ENCODE measurements at regions not wholly inside any gene's neighbourhood (a gene's known extent, or its start where the extent isn't known, plus 50 kb on each side); places are given as distances from the start of the nearest gene placed in this dataset.

GRCh38 chr14:89498878-89499277, 81.8 kb upstream of the FOXN3 start:
- H3K79me2 ChIP-seq (ENCODE audit: insufficient read depth, low read length): no peaks in the 10 kb centered on the region
- H4K20me1 ChIP-seq (ENCODE audit: low read depth, low read length): no peaks in the 10 kb centered on the region
- H3K27me3 ChIP-seq (ENCODE audit: low read length): no peaks in the 10 kb centered on the region
- no peaks in the 10 kb centered on the region; the same call in 1 of the 2 replicates for H3F3A ChIP-seq (ENCODE audit: insufficient read depth)
- no peaks in the 10 kb centered on the region for H3K9me3 ChIP-seq (ENCODE audit: insufficient read depth, low read length)
- H3K27ac ChIP-seq (ENCODE audit: low read depth, low read length): no peak overlapping the region
- no peaks in the 10 kb centered on the region for H3K36me3 ChIP-seq (ENCODE audit: low read length)
- no peak overlapping the region for H3K9ac ChIP-seq (ENCODE audit: low read length)
- H3K9me2 ChIP-seq (replicated peaks; ENCODE audit: insufficient read depth, low read length): no peaks in the 10 kb centered on the region
- no peak overlapping the region for H3K4me2 ChIP-seq (ENCODE audit: low read depth, low read length, poor library complexity, severe bottlenecking)
- no peak overlapping the region for H3K4me3 ChIP-seq (ENCODE audit: insufficient read depth, low read length, poor library complexity, severe bottlenecking)
- H2AFZ ChIP-seq (ENCODE audit: low read depth, low read length, severe bottlenecking): no peak overlapping the region
- TF ChIP-seq EZH2phosphoT487 (conservative IDR thresholded peaks at IDR 0.05; ENCODE audit: low read length) (no peak), CTCF (IDR thresholded peaks at IDR 0.05; ENCODE audit: insufficient read depth, low read length, poor library complexity, severe bottlenecking) (no peak)

- no peaks in the 10 kb centered on the region for H3K36me3 ChIP-seq (ENCODE audit: low read length)
- no peaks in the 10 kb centered on the region for H3K9me2 ChIP-seq (replicated peaks; ENCODE audit: insufficient read depth, low read length)
- no peaks in the 10 kb centered on the region for H3K79me2 ChIP-seq (ENCODE audit: insufficient read depth, low read length)
Measured at GRCh38 chr14:89495718-89496117, 78.7 kb upstream of the FOXN3 start.

GRCh38 chr14:89493877-89494634, 77.0 kb upstream of the FOXN3 start:
- no peaks in the 10 kb centered on the region for H3K9me3 ChIP-seq (ENCODE audit: insufficient read depth, low read length)
- H3K9ac ChIP-seq (ENCODE audit: low read length): peak overlapping the region; percentile 19
- H3K36me3 ChIP-seq (ENCODE audit: low read length): no peaks in the 10 kb centered on the region
- H4K20me1 ChIP-seq (ENCODE audit: low read depth, low read length): no peaks in the 10 kb centered on the region
- no peaks in the 10 kb centered on the region for H3K9me2 ChIP-seq (replicated peaks; ENCODE audit: insufficient read depth, low read length)
- H3K79me2 ChIP-seq (ENCODE audit: insufficient read depth, low read length): no peaks in the 10 kb centered on the region
- no peak for TF ChIP-seq EZH2phosphoT487 (conservative IDR thresholded peaks at IDR 0.05; ENCODE audit: low read length)
- TF ChIP-seq CTCF (IDR thresholded peaks at IDR 0.05; ENCODE audit: insufficient read depth, low read length, poor library complexity, severe bottlenecking): no peak
- no peaks in the 10 kb centered on the region; the same call in 1 of the 2 replicates for H3F3A ChIP-seq (ENCODE audit: insufficient read depth)
- H3K27me3 ChIP-seq (ENCODE audit: low read length): no peaks in the 10 kb centered on the region
- H3K4me3 ChIP-seq (ENCODE audit: insufficient read depth, low read length, poor library complexity, severe bottlenecking): peak overlapping the region; percentile 42
- no peak overlapping the region for H2AFZ ChIP-seq (ENCODE audit: low read depth, low read length, severe bottlenecking)
- peak overlapping the region; percentile 79 for H3K4me2 ChIP-seq (ENCODE audit: low read depth, low read length, poor library complexity, severe bottlenecking)
- H3K27ac ChIP-seq (ENCODE audit: low read depth, low read length): no peak overlapping the region

More at GRCh38 chr14:89495718-89496117, 78.7 kb upstream of the FOXN3 start:
- no peak overlapping the region for H3K9ac ChIP-seq (ENCODE audit: low read length)
- H3K4me3 ChIP-seq (ENCODE audit: insufficient read depth, low read length, poor library complexity, severe bottlenecking): no peak overlapping the region
- no peak overlapping the region for H3K27ac ChIP-seq (ENCODE audit: low read depth, low read length)
- H4K20me1 ChIP-seq (ENCODE audit: low read depth, low read length): no peaks in the 10 kb centered on the region
- no peak overlapping the region for H2AFZ ChIP-seq (ENCODE audit: low read depth, low read length, severe bottlenecking)
- no peaks in the 10 kb centered on the region for H3K9me3 ChIP-seq (ENCODE audit: insufficient read depth, low read length)
- TF ChIP-seq EZH2phosphoT487 (conservative IDR thresholded peaks at IDR 0.05; ENCODE audit: low read length) (no peak), CTCF (IDR thresholded peaks at IDR 0.05; ENCODE audit: insufficient read depth, low read length, poor library complexity, severe bottlenecking) (no peak)
- H3K27me3 ChIP-seq (ENCODE audit: low read length): no peaks in the 10 kb centered on the region
- H3F3A ChIP-seq (ENCODE audit: insufficient read depth): no peaks in the 10 kb centered on the region; the same call in 1 of the 2 replicates
- H3K4me2 ChIP-seq (ENCODE audit: low read depth, low read length, poor library complexity, severe bottlenecking): no peak overlapping the region

All from SU-DHL-6 (cell line).